ENCODE measurements at regions not wholly inside any gene's neighbourhood (a gene's known extent, or its start where the extent isn't known, plus 50 kb on each side); places are given as distances from the start of the nearest gene placed in this dataset.
"Not testable (repeated sequence)": the region's sequence is repeated elsewhere in the genome, so short reads cannot be mapped to it uniquely, and the experiment has no call there.

DNA sequence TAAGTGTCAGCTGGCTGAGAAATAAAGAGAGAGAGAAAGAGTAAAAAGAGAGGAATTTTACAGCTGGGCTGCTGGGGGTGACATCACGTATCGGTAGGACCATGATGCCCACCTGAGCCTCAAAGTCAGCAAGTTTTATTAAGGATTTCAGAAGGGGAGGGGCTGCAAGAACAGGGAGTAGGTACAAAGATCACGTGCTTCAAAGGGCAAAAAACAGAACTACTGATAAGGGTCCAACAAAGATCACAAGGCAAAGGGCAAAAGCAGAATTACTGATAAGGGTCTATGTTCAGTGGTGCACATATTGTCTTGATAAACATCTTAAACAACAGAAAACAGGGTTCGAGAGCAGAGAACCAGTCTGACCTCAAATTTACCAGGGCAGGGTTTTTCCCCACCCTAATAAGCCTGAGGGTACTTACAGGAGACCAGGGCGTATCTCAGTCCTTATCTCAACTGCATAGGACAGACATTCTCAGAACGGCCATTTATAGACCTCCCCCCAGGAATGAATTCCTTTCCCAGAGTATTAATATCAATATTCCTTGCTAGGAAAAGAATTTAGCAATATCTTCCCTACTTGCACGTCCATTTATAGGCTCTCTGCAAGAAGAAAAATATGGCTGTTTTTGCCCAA is 128.3 kb upstream of the PZP start:
- DNase-seq, result not testable (repeated sequence)

DNA sequence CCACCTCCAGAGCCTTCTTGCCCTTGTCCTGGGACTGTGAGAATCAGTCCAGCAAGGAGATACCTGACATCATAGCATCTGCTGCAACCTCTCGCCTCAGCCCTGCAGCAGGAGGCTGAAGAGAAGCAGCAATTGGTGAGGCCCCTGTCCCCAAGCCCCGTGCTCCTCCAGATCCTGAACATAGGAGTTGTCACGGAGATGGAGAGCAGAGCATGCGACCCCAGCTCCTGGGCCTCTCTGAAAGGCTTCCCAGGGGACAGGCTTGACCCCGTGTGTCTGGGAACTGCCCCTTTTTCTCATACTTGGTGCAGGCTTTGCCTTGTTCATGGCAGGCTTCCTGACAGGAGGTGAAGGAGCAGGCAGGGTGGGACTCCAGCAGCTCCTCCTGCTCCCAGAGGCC is 127.7 kb upstream of the PZP start:
- DNase-seq, result no peak

DNA sequence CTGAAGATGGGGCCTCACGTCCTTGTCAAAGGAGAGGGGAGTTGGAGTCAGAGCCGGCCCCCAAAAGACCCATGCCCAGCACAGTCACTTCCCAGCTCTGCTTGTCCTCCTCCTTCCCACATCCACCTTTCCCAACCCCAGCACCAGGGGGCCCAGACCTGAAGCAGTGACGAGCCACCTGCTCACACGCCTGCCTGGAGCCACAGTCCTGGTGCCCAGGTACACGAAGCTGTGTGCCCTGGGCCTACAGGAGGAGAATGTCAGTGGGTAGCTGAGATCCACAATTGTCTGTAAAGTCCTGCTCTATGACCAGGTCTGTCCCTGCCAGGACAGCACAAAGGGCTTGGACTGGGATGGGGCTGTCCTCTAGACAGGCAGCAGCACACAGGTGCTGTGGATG is 126.8 kb upstream of the PZP start:
- no peak for DNase-seq

DNA sequence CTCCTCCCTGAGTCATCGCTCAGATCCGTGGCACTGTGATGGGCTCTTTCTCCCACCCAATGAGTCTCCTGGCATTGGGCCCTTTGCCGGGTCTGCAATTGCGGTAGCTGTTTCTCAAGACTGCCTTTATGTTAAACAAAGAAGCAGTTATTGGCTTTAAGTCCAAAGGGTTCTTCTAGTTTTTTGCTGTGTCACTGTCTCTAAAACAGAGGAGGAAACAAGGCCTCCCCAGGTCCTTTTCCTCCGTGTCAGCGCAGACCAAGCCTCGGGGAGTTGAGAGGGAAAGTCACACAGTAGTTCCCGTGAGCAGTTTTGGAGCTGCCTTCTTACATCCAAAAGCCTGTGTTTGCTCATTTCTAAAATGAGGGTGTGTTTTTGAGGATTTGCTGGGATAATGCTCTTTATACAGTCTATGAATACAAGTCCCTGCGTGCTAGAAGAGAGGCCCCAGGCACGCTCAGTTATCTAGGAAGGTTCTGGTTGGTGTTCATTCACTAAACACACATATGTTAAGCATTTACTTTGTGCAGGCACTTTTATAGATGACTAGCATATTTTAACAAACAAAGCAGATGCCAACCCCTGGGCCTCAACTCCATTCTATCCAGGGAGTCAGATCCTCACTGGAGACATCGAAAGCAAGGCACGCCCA is 126.0 kb upstream of the PZP start:
- no peak for DNase-seq

DNA sequence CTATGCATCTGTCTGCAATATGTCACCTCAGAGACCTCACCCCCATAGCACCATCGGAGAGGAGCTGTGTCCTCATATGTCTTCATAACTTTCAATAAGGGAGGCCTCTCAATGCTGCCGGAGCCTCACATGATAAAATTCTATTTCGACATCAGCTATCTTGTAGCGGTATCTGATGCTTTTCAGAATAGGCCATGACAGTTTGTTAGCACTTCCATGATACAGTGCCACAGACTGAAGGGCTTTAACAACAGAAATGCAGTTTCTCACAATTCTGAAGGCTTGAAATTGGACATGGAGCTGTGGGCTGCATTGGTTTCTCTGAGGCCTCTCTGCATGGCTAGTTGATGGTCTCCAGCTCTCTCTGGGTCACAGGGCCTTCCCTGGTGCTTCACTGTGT is 125.0 kb upstream of the PZP start:
- DNase-seq, result no peak

DNA sequence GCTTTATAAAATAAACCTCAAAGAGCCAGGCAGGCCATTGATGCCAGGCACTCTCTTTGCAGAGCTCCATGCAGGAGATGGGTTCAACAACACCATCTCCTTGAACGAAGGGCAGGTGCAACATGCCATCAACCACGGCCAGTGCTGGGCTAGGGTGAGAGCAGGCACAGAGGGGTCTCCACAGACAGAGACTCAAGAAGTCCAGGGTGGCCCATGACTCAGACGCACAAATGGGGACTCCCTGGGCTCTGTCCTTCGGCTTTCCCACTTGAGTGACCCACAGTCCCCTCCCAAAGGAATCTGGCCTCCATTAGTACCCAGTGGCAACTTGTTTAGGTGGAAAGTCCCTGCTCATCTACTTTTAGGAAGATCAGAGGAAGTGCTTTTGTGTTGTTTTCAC is 124.4 kb upstream of the PZP start:
- no peak for DNase-seq

DNA sequence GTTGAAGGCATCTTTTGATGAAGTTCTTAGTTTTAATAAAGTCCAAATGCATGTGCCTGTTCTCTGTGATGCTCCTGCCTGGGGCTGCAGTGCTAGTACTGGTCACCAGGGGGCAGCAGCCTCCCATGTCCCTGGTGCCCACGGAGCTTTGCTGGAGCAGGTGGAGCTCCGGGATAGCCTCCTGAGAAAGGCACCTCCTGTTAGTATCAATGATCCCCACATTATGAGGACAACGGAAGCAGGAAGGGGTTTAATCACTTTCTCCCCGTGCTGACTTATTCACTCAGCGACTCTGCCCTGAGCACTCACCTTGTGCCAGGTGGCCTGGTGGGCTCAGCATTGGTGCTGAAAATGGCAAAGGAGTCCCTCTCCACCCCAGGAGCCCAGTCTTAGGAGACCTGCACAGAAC is 123.0 kb upstream of the PZP start:
- no peak for DNase-seq

DNA sequence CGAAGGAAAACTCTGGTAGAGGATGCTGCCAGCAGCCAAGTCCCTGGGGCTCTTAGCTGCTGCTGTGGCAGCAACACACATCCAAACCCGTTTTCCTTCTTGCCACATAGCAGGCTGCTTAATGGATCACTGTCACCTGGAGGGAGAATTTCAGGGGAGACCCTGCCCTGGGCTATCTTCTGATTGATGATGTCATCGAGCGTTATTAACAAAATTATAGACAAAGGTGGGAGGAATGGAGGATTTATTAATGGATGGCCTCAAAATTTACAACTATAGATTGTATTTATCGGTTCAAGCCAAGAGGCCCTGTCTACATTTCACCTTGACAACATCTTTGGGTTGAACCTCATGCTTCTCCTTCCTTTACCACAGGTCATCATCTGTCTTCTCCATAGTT is 120.8 kb upstream of the PZP start:
- DNase-seq, result no peak

DNA sequence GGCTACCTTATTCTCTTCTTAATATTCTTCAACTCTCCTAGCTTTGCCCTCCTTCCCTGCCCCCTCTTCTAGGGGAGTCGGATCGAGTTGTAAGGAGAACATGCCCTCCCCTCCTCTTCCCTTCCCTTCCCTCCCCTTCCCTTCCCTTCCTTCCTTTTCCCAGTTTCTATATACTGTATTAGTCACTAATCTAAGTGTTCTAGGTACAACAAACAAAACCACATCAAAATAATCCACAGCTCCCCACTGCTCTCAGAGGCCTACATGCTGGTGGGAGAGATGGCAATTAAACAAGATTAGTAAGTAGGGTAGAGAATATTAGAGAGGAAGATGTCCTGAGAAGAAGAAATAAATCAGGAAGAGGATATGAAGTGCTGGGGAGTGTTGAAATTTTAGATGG is 119.9 kb upstream of the PZP start:
- DNase-seq, result no peak

DNA sequence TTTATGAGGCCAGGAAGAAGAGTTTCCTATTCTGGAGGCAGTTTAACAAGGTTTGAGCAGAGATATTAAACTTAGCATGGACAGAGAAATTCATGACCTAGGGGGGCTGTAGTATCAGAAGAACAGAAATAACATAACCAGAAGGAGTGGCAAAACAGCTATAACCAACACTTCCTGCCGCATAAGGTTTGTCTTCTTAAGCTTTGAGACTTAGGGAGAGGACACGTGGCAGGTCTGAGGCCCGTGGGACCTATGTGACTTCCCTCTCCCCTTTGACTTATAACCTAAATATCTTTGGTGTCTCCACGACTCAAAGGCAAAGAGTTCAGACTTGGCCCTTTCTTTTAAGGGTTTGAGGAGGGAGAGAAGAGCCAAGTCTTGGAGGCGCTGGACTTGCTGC is 119.1 kb upstream of the PZP start:
- DNase-seq, result no peak

DNA sequence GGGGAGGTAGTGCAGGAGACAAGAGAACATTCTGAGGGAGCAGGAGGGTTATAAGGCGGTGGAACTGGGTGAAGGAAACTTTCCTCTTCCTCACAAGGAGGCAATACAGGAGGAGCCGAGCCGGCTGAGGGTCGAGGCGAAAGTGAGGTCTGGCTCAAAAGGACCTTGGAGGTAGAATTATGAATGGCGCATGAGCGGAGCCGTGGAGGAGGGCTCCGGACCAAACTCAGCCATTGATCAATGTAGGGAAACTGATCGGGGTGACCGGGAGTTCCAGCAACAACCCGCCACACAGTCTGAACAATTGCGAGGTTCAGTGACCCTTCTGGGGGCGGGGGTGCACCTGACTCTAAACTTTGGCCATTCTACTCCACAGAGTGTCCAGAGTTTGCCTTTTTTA is 118.7 kb upstream of the PZP start:
- not testable (repeated sequence) for DNase-seq

DNA sequence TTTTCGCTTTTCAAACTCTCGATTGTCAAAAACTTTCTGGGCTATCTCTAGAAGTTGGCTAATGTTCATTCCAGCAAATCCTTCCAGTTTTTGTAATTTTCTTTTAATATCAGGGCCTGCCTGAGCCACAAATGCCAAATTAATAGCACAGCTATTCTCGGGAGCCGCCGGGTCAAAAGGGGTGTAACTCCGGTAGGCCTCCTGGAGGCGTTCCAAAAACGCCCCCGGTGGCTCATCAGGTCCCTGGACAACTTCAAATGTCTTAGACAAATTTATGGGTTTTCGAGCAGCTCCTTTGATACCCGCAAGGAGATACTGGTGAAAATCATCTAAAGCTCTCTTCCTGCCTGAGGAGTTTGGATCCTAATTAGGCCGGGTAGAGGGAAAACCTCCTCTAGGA is 117.9 kb upstream of the PZP start:
- DNase-seq, result no peak

DNA sequence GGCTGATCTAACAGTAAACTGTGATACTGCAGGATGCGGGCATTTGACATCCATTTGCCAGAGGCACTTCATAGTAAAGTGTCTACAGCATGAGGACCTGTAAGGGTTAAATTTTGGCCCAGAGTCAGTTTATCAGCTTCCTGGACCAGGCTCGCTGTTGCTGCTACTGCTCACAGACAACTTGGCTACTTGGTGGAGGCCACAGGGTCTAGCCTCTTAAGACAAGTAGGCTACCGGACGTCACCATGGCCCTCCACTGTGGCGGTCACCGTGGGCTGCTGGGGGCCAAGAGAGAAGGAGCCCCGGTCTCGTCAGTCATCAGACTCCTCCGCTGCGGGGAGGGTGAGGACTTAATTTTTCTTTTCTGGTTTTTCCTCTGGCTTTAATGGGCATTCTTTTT is 117.3 kb upstream of the PZP start:
- no peak for DNase-seq

DNA sequence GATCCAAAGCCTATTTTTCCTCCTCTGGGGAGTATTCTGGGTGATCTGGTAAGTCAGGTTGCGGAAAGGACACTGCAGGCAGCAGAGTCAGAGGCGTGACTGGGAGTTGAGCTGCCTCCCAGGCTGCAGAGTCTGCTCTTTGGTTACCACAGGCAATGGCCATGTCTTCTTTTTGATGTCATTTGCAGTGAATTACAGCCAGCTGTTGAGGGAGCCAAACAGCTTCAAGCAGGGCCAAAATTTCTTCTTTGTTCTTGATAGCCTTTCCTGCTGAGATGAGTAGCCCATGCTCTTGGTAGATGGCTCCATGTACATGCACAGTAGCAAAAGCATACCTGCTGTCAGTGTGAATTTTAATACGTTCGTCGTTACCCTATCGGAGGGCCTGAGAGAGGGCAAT is 116.6 kb upstream of the PZP start:
- DNase-seq, result no peak

DNA sequence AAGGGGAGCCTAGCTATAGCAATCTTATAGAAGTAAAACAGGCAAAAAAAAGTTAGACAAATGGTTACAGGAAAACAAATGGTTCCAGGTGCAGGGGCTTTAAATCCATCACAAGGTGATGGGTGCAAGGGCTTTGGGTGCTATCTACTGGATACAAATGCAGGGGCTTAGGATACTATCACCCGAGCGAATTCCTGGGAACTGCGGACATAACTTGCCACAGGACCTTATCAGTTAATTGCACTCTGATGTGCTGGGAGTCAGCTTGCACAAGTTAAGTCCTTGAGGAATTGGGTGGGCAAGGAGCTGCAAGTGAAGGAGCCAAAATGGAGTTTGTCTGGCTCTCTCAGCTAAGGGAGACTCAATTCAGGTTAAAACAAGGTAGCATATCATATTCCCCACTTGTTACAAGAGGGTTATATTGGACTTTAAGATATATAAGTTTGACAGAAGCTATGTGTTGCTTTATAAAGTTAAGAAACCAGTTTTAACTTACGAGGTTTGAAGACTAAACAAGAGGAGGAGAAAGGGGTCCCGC is 115.0 kb upstream of the PZP start:
- DNase-seq, result no peak

DNA sequence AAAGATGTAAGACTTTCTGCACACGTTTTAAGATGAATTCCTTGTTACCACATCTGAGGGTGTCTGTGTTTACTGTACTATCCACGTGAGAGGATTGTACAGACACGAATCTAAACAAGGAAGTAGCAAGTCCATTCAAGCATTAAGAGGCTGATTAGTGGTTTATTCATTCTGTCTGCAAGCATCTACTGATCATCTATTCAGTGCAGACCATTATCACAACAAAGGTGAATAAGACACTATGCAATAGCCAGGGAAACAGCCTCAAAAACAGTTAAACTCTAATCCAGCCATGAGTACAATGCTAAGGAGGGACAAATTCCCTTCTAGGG is 111.6 kb upstream of the PZP start:
- DNase-seq, result no peak

DNA sequence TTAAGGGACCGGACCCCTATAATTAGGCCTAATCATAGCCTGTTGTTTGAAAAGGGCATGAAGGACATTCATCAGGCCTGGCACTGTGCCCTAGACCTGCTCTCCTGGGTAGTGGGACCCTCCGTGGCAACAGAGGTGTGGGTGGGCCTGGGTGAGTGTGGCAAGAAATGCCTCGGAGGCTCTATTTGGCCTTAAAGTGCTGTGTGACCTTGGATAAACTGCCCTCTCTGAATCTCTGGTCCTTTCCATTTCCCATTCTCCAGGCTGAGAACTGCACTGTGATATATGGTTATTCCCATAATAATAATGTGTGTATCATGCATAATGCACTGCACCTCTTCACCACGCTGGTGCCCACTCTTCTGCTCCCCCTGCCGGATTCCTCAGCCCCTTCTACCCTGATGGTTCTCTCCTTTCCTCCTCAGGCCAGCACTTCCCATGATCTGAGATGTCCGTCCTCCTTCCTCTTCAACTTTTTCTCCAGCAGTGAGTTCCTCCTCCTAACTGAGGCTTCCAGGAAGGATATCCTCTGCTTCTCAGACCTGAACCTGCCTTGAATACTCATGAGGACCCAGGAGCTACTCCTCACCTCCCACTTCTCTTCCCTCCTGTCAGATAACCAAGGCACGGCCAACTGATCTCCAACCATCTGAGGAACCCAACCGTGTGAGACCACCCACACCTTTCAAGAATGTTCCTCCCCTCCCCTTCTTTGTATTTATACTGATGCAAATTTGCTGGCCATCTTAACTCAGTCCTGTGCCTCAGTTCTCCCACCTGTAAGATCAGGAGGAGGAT is 111.0 kb upstream of the PZP start:
- DNase-seq, result no peak

DNA sequence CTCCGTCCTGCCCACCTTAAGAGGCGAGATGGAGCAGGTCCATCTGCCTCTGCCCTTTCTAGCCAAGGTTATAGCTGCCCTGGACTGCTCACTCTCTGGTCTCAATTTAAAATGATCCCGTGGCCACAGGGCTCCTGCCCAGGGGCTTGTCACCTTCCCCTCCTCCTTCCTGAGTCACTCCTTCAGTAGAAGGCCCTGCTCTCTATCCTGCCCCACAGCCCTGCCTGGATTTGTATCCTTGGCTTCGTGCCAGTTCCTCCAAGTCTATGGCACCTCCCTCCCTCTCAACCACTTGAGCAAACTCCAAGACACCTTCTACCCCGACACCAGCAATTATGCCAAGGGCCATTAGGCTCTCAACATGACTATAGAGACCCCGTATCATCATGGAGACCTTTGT is 105.3 kb upstream of the PZP start:
- not testable (repeated sequence) for DNase-seq

DNA sequence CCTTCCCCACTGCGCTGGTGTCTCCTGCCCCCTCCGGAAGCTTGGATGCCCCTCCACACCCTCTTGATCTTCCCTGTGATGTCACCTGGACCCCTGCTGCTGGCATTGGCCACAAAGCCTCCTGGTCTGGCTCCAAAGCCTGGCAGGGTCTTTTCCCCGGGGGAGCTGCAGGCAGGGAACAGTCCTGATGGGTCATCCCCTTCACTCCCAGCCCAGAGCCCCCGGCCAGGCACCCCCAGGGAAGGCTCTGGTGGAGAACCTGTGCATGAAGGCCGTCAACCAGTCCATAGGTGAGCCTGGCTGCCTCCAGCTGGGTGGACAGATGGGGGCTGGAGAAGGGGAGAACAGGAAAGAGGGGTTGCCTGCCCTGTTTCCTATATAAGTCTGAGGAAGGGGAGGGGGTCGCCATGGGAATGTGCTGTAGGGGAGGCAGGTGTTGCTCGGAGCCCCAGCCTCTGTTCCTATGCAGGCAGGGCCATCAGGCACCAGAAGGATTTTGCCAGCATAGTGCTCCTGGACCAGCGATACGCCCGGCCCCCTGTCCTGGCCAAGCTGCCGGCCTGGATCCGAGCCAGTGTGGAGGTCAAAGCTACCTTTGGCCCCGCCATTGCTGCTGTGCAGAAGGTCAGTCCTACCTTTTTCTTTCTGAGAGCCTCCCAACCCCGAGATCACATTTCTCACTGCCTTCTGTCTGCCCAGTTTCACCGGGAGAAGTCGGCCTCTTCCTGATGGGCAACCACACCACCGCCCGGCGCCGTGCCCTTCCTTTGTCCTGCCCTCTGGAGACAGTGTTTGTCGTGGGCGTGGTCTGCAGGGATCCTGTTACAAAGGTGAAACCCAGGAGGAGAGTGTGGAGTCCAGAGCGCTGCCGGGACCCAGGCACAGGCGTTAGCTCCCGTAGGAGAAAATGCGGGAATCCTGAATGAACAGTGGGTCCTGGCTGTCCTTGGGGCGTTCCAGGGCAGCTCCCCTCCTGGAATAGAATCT is 104.5 kb upstream of the PZP start:
- not testable (repeated sequence) for DNase-seq

DNA sequence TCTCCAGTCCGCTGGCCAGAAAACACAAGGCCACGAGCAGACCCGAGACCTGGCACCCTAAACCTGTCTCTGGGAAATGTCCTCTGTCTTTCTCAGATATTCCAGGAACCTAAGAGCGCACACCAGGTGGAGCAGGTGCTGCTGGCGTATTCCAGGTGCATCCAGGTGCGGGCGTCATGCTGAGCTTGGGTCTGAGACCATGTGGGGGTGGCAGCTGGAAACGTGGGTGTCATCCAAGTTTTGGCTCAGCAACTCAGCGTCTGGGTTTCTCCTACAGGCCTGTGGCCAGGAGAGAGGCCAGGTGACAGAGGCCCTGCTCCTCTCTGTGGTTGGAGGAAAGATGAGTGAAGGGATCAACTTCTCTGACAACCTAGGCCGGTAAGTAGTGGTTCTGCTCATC is 103.3 kb upstream of the PZP start:
- DNase-seq, result not testable (repeated sequence)

DNA sequence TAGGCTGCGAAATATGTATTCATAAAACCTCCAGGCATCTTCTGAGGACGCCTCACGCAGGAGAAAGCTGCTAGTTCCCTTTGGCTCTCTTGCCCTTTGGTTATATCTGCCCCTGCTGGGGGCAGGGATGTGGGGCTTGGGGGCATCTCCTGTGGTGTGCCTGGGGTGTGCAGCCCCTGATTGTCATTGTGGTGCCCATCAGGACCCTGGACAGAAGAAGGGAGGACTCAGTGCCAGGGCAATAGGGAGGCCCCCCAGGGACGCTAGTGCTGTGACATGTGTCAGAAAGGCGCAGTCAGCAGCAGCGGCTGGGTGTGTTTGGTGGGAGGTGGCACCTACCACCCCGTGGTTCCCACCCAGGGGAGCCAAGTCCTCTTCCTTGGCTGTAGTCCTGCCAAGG is 102.5 kb upstream of the PZP start:
- DNase-seq, result not testable (repeated sequence)

DNA sequence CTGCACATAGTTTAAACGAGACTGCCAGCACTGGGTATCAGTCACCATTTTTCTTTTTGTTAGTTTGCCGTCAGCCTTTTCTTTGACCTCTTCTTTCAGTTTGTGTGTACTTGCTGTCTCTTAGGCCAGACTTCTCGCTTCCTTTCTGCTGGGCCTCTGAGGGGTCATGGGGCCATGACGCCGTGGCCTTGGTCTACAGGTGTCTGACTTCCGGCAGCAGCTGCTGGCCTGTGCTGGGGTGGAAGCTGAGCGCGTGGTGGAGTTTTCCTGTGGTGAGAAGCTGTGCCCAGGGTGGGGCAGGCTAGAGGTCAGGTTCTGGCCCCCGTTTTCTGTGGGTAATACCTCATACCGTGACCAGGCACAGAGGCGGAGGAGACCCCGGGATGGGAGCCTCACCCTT is 101.6 kb upstream of the PZP start:
- not testable (repeated sequence) for DNase-seq
